Mesenchymal stem cell (in vitro differentiated cells and primary cell): ENCODE measurements at regions not wholly inside any gene's neighbourhood (a gene's known extent, or its start where the extent isn't known, plus 50 kb on each side); places are given as distances from the start of the nearest gene placed in this dataset.

Source experiments
- DNase-seq: peaks from one replicate; pipeline ENCODE4 v3.0.0-alpha.2; 2013
- H2AFZ ChIP-seq: one replicate; pipeline ENCODE4 v1.6.1; 2013; ENCODE audit warnings: low read depth, mild to moderate bottlenecking, control low read depth, inconsistent platforms, low read length, moderate library complexity
- H2AK5ac ChIP-seq: 2 replicates; pipeline ENCODE4 v1.6.1; 2013; ENCODE audit warnings: low read length, moderate library complexity, mild to moderate bottlenecking, inconsistent platforms; ENCODE audit not compliant: severe bottlenecking
- H2BK120ac ChIP-seq: one replicate; pipeline ENCODE4 v1.6.1; 2013; ENCODE audit warnings: low read depth, mild to moderate bottlenecking, inconsistent platforms, low read length, moderate library complexity
- H2BK12ac ChIP-seq, 2 experiments: one replicate each; pipeline ENCODE4 v1.6.1; 2013; ENCODE audit warnings: inconsistent platforms in 2 of 2, low read length in 2 of 2, mild to moderate bottlenecking in 2 of 2, moderate library complexity in 2 of 2, control low read depth in 1 of 2
- H2BK15ac ChIP-seq: one replicate; pipeline ENCODE4 v1.6.1; 2013; ENCODE audit warnings: mild to moderate bottlenecking, low read depth, inconsistent platforms; ENCODE audit not compliant: poor library complexity, severe bottlenecking
- H2BK5ac ChIP-seq: 2 replicates; pipeline ENCODE4 v1.6.1; 2013; ENCODE audit warnings: low read depth, mild to moderate bottlenecking, low read length, control low read depth, inconsistent platforms; ENCODE audit not compliant: poor library complexity, severe bottlenecking
- H3K14ac ChIP-seq, 2 experiments: one replicate each; pipeline ENCODE4 v1.6.1; 2013; ENCODE audit warnings: inconsistent platforms in 2 of 2, low read length in 2 of 2, control low read depth in 1 of 2, mild to moderate bottlenecking in 1 of 2, moderate library complexity in 1 of 2
- H3K18ac ChIP-seq, 2 experiments: one replicate each; pipeline ENCODE4 v1.6.1; 2013; ENCODE audit warnings: inconsistent platforms in 2 of 2, low read length in 2 of 2, control low read depth in 1 of 2, low read depth in 1 of 2, mild to moderate bottlenecking in 1 of 2
- H3K23ac ChIP-seq, 2 experiments: one replicate each; pipeline ENCODE4 v1.6.1; 2013; ENCODE audit warnings: inconsistent platforms in 2 of 2, low read length in 2 of 2, mild to moderate bottlenecking in 2 of 2, moderate library complexity in 2 of 2, control low read depth in 1 of 2
- H3K27ac ChIP-seq: 2 replicates; pipeline ENCODE4 v1.5.1; 2013; ENCODE audit warnings: mild to moderate bottlenecking, moderate library complexity, low read length, control low read depth, inconsistent platforms; ENCODE audit not compliant: poor library complexity, severe bottlenecking
- H3K27me3 ChIP-seq, 2 experiments: 2 replicates each; pipeline versions ENCODE4 v1.6.1 to v1.7.0; 2013; ENCODE audit warnings: low read length in 2 of 2, mild to moderate bottlenecking in 2 of 2, moderate library complexity in 2 of 2, control low read depth in 1 of 2, inconsistent platforms in 1 of 2; ENCODE audit not compliant: control insufficient read depth in 1 of 2, insufficient read depth in 1 of 2
- H3K36me3 ChIP-seq, 2 experiments: 2 replicates each; pipeline versions ENCODE4 v1.6.1 to v1.7.0; 2013; ENCODE audit warnings: low read length in 2 of 2, control low read depth in 1 of 2, inconsistent platforms in 1 of 2, low read depth in 1 of 2, mild to moderate bottlenecking in 1 of 2; ENCODE audit not compliant: insufficient read depth in 2 of 2, control insufficient read depth in 1 of 2
- H3K4ac ChIP-seq, 2 experiments: one replicate each; pipeline ENCODE4 v1.6.1; 2013; ENCODE audit warnings: inconsistent platforms in 2 of 2, low read length in 2 of 2, mild to moderate bottlenecking in 2 of 2, moderate library complexity in 2 of 2, control low read depth in 1 of 2, low read depth in 1 of 2
- H3K4me1 ChIP-seq: 2 replicates; pipeline ENCODE4 v1.6.1; 2013; ENCODE audit warnings: low read depth, low read length, control low read depth; ENCODE audit not compliant: control insufficient read depth, insufficient read depth
- H3K4me2 ChIP-seq: 2 replicates; pipeline ENCODE4 v1.6.1; 2013; ENCODE audit warnings: low read length, mild to moderate bottlenecking, inconsistent platforms; ENCODE audit not compliant: poor library complexity, severe bottlenecking
- H3K4me3 ChIP-seq, 2 experiments: 2 replicates each; pipeline versions ENCODE4 v1.5.1 to v1.7.0; 2013; ENCODE audit warnings: low read length in 2 of 2, mild to moderate bottlenecking in 2 of 2, control low read depth in 1 of 2, low read depth in 1 of 2; ENCODE audit not compliant: insufficient read depth in 1 of 2
- H3K79me1 ChIP-seq: replicated peaks from 2 replicates; pipeline ENCODE4 v1.6.1; 2013; ENCODE audit warnings: mild to moderate bottlenecking, control low read depth, low read length, inconsistent platforms; ENCODE audit not compliant: poor library complexity, severe bottlenecking
- H3K9ac ChIP-seq: 2 replicates; pipeline ENCODE4 v1.7.0; 2013; ENCODE audit warnings: mild to moderate bottlenecking, low read length, moderate library complexity
- H3K9me3 ChIP-seq: 2 replicates; pipeline ENCODE4 v1.7.0; 2013; ENCODE audit warnings: mild to moderate bottlenecking, low read length; ENCODE audit not compliant: control insufficient read depth
- H4K8ac ChIP-seq: one replicate; pipeline ENCODE4 v1.6.1; 2013; ENCODE audit warnings: inconsistent platforms, mild to moderate bottlenecking, low read length, moderate library complexity
- H4K91ac ChIP-seq: one replicate; pipeline ENCODE4 v1.6.1; 2013; ENCODE audit warnings: mild to moderate bottlenecking, low read length, inconsistent platforms
- WGBS: methylation state at CpG from one replicate; pipeline ENCODE4 v1.1.7; 2013; ENCODE audit warnings: mixed read lengths; 5-methylcytosine and 5-hydroxymethylcytosine counted together

DNA sequence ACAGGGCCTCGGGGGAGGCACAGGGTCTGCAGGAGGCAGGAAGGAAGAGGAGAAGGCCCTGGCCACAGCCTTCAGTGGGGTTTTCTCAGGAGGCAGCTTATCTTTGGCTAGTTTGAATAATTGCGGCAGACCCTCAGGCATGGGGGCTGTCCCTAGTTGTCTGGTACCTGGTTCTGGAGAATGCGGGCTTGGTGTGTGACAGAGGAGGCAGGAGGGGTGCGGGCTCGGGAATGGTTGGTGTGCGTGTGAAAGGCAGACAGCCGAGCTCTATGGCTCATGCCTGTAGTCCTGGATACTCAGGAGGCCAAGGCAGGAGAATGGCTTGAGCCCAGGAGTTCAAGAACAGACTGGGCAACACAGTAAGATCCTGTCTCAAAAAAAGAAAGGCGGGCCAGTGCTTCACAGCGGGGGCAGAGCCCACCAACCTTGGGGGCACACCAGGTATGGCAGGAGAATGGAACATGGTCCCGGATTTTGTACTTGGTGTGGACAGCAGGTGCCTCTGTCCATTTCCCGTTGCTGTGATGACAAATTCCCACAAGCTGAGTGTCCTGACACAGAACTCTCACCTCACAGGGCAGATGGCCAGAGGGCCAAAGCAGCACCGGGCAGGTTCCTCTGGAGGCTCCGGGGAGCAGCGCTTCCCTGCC is 640.6 kb downstream of the TBC1D22A start:
- H3K27me3 ChIP-seq, result peaks cover 0 to 33% of the 10 kb centered on the region in 2 experiments
- H3K23ac ChIP-seq, result no peak overlapping the region
- no peak overlapping the region for H3K4me2 ChIP-seq
- H2BK120ac ChIP-seq, result no peak overlapping the region
- H3K27ac ChIP-seq, result no peak overlapping the region
- H2AK5ac ChIP-seq, result no peak overlapping the region
- H3K79me1 ChIP-seq, result no peaks in the 10 kb centered on the region
- no peak overlapping the region for H3K4ac ChIP-seq
- no peak overlapping the region for H4K8ac ChIP-seq
- H4K91ac ChIP-seq, result no peak overlapping the region
- no peak overlapping the region for H2BK12ac ChIP-seq
- no peak overlapping the region for H2BK5ac ChIP-seq
- no peak overlapping the region for H2AFZ ChIP-seq
- no peaks in the 10 kb centered on the region for H3K9me3 ChIP-seq
- H3K14ac ChIP-seq, result no peak overlapping the region
- H3K36me3 ChIP-seq, result no peaks in the 10 kb centered on the region
- no peak overlapping the region for H2BK15ac ChIP-seq
- 83% methylated on average over 14 of the region's 14 CpGs for WGBS
- no peak overlapping the region for H3K9ac ChIP-seq
- no peak overlapping the region for H3K18ac ChIP-seq
- DNase-seq, result no peak
- no peaks in the 10 kb centered on the region for H3K4me1 ChIP-seq
- H3K4me3 ChIP-seq, result no peak overlapping the region

DNA sequence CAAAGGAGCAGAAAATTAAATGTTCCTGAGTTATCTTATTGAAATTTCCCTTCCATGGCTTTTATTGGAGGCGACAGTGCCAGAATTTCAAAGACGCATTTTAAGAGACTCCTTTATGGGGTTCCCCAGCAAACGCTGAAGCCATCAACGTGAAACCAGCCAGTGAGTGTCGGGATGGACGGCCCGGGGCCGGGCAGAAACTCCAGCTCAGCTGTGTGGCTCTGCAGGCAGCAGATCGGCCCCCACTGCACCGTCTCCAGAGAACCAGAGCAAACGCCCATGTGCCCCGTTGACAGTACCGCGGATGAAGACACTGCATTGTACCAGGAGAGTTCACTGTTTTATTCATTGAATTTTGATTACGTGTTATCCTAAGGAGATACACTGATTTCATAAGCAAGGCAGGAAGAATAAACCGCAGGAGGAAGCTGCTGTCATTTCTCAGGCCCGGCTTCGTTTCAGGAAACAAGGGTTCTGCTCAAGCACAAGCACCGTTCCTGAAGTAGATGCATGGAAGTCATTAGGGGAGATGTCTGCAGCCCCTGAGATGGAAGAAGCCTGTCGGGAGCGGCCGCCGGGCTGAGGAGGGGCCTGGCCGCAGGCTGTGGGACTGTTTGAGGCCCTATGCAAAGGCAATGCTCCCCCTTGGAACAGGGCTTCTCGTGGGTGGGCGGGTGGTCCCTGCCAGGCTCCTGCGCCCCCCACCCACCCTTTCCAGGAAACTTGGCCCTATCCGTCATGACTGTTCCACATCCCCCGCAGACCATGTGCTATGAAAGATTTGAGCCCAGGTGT is 639.7 kb downstream of the TBC1D22A start:
- Histone ChIP-seq H4K91ac (no peak overlapping the region), H3K27ac (no peak overlapping the region), H3K18ac (no peak overlapping the region), H2AK5ac (no peak overlapping the region), H2BK15ac (no peak overlapping the region), H3K4me1 (no peaks in the 10 kb centered on the region), H3K9me3 (no peaks in the 10 kb centered on the region), H3K36me3 (no peaks in the 10 kb centered on the region), H3K9ac (no peak overlapping the region), H4K8ac (no peak overlapping the region), H3K27me3 (peaks cover 0 to 28% of the 10 kb centered on the region in 2 experiments), H3K4me2 (no peak overlapping the region), H3K14ac (no peak overlapping the region), H2BK12ac (no peak overlapping the region), H3K79me1 (no peaks in the 10 kb centered on the region), H3K23ac (no peak overlapping the region), H2BK5ac (no peak overlapping the region), H3K4ac (no peak overlapping the region), H2BK120ac (no peak overlapping the region), H3K4me3 (no peak overlapping the region), H2AFZ (no peak overlapping the region)
- no peak for DNase-seq
- WGBS, result 84% methylated on average over 26 of the region's 29 CpGs

DNA sequence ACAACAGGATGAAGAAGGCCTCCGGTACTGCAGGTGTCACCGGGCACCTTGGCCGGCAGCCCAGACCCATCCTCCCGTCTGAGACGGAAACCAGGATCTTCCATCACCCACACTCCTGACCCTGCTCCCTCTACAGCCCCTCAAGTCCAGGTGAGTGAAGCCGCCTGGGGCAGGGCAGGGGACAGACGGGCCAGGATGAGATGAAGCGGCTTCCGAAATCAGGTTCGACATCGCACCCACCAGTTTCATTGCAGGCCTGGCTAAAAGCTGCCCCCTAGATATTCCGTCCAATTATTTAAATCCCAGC is 639.1 kb downstream of the TBC1D22A start:
- no peaks in the 10 kb centered on the region for H3K9me3 ChIP-seq
- H2BK120ac ChIP-seq, result no peak overlapping the region
- H3K36me3 ChIP-seq, result no peaks in the 10 kb centered on the region
- no peak overlapping the region for H2BK15ac ChIP-seq
- 96% methylated on average over 10 of the region's 12 CpGs for WGBS
- no peaks in the 10 kb centered on the region for H3K79me1 ChIP-seq
- H2AFZ ChIP-seq, result no peak overlapping the region
- H2AK5ac ChIP-seq, result no peak overlapping the region
- no peaks in the 10 kb centered on the region for H3K4me1 ChIP-seq
- H3K4me2 ChIP-seq, result no peak overlapping the region
- no peak overlapping the region for H3K9ac ChIP-seq
- H3K14ac ChIP-seq, result no peak overlapping the region
- no peak overlapping the region for H4K8ac ChIP-seq
- no peak for DNase-seq
- no peak overlapping the region for H4K91ac ChIP-seq
- peaks cover 0 to 24% of the 10 kb centered on the region in 2 experiments for H3K27me3 ChIP-seq
- H3K18ac ChIP-seq, result no peak overlapping the region
- H2BK12ac ChIP-seq, result no peak overlapping the region
- no peak overlapping the region for H3K23ac ChIP-seq
- H3K4ac ChIP-seq, result no peak overlapping the region
- no peak overlapping the region for H3K27ac ChIP-seq
- H2BK5ac ChIP-seq, result no peak overlapping the region
- no peak overlapping the region for H3K4me3 ChIP-seq

DNA sequence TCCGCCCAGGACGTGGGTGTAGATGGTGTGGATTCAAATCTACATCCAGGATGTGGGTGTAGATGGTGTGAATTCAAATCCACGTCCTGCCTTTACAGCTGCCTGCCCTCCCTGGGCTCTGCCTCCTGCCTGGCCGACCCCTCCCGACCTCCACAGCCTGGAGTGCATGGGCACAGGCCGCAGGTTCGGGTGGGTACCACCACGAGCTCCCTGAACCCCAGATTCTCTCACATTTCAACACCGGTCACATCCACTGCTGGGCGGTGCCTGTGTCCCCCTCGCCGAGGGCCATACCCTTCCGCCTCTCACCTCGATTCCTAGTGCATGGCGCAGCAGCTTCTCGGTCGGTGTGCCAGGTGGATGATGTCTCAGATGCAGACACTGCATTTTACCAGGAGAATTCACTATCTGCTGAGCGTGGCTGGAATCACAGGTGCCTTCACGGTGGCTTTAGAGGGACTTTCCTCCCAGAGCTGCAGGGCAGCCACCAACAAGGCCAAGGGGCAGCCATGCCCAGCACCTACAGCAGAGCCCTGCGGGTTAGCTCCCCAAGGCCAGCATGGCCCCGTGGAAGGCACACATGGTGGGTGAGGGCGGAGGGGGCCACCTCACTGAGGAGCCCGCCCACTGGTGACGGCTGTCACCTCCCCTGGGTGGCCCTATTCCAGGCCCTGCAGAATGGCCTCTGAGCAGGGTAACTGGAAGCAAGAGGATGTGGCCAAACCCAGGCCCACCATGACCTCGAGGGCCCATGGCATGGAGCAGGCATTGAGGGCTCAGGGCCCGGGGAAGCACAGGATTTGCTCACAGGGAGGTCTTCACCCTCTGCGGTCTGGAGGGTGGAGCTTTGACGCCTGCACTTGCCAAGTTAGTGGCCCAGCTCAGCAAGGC is 638.5 kb downstream of the TBC1D22A start:
- no peak overlapping the region for H2BK15ac ChIP-seq
- H2BK120ac ChIP-seq, result no peak overlapping the region
- no peak overlapping the region for H2BK5ac ChIP-seq
- H2BK12ac ChIP-seq, result no peak overlapping the region
- no peak overlapping the region for H3K4me2 ChIP-seq
- no peak overlapping the region for H4K8ac ChIP-seq
- no peak overlapping the region for H2AFZ ChIP-seq
- no peak overlapping the region for H3K18ac ChIP-seq
- peaks cover 0 to 18% of the 10 kb centered on the region in 2 experiments for H3K27me3 ChIP-seq
- no peak overlapping the region for H3K4ac ChIP-seq
- no peak overlapping the region for H3K23ac ChIP-seq
- no peak overlapping the region for H2AK5ac ChIP-seq
- DNase-seq, result no peak
- 73% methylated on average over 28 of the region's 28 CpGs for WGBS
- no peak overlapping the region for H3K27ac ChIP-seq
- no peak overlapping the region for H3K14ac ChIP-seq
- H3K36me3 ChIP-seq, result no peaks in the 10 kb centered on the region
- H3K9ac ChIP-seq, result no peak overlapping the region
- no peak overlapping the region for H4K91ac ChIP-seq
- peak overlapping the region in 1 of 2 experiments; percentile 9 for H3K4me3 ChIP-seq
- no peaks in the 10 kb centered on the region for H3K9me3 ChIP-seq
- H3K79me1 ChIP-seq, result no peaks in the 10 kb centered on the region
- no peaks in the 10 kb centered on the region for H3K4me1 ChIP-seq
